H7 (cell line): ENCODE measurements at regions not wholly inside any gene's neighbourhood (a gene's known extent, or its start where the extent isn't known, plus 50 kb on each side); places are given as distances from the start of the nearest gene placed in this dataset.

Experiments
- DNase-seq: peaks from one replicate; pipeline ENCODE4 v3.0.0; 2012
- H3K27me3 ChIP-seq: 2 replicates; pipeline ENCODE4 v1.6.0; 2011; ENCODE audit warnings: mild to moderate bottlenecking, low read length; ENCODE audit not compliant: control insufficient read depth, insufficient read depth
- H3K36me3 ChIP-seq: replicated peaks from 2 replicates; pipeline ENCODE4 v1.5.1; 2011; ENCODE audit warnings: low read length; ENCODE audit not compliant: control insufficient read depth, insufficient read depth
- H3K4me3 ChIP-seq: 2 replicates; pipeline ENCODE4 v1.5.1; 2011; ENCODE audit warnings: low read depth, mild to moderate bottlenecking, control low read depth, low read length, moderate library complexity; ENCODE audit not compliant: insufficient read depth

DNA sequence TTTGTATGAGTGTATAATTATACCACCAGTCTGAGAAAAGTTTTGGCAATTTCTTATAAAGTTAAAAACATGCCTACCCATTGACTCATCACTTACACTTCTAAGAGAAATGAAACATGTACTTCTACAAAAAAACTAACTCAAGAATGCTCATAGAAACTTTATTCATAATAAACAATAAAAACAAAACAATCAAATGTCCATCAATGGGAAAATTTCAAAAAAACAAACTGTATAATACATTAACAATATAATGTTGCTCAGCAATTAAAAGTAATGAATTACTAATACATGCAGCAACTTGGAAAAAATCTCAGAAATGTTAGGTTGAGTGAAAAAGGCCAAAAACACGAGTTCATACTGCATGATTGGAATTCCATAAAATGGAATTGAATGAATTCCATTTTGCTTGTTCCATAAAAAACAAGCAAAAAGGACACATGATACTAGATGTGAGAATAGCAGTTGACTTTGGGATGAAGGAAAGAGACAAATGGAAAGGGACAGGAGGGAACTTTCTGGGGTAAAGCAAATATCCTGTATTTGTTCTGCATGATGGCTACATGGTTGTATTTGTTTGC, 726.6 kb downstream of the RFPL4B start:
- Histone ChIP-seq H3K27me3 (no peaks in the 10 kb centered on the region), H3K4me3 (no peak overlapping the region), H3K36me3 (no peaks in the 10 kb centered on the region)
- DNase-seq = no peak

DNA sequence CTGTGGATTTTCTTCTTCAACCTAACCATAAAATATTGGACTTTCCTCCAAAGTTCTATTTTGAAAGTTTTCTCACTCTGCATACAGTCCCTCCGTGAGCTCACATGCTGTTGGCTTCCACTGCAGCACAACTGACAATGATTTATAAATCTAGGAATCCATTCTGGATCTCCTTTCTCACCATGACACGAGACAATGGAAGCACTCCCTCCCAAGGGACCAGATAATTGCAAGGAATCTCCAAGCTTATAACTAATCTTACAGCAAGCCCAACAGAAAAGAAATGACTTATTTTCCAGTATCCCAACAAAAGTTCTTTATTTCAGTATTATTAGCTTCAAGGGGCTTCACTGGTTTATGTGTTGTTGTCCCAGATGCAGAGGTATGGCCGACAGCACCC, 729.0 kb downstream of the RFPL4B start:
- Histone ChIP-seq H3K27me3 (no peaks in the 10 kb centered on the region), H3K4me3 (no peak overlapping the region), H3K36me3 (no peaks in the 10 kb centered on the region)
- no peak for DNase-seq

DNA sequence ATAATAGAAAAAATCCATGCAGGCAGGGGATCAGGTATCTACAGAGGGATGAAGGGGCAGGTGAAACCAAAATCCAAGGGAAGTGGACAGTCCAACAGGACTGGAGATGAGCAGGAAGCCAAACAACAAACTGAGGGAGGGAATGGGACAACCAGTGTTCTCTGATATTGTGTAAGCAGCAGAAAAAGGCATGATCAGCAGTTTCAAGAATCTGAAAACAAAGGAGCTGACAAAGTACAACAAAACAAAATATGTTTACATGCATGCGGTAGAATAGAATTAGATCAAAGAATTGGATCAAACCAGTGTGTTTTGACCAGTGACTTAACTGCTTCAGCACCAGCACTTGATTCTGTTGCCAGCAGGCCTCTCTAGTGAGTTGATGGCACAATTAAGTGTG, 729.7 kb downstream of the RFPL4B start:
- Histone ChIP-seq H3K36me3 (no peaks in the 10 kb centered on the region), H3K27me3 (no peaks in the 10 kb centered on the region), H3K4me3 (no peak overlapping the region)
- no peak for DNase-seq

DNA sequence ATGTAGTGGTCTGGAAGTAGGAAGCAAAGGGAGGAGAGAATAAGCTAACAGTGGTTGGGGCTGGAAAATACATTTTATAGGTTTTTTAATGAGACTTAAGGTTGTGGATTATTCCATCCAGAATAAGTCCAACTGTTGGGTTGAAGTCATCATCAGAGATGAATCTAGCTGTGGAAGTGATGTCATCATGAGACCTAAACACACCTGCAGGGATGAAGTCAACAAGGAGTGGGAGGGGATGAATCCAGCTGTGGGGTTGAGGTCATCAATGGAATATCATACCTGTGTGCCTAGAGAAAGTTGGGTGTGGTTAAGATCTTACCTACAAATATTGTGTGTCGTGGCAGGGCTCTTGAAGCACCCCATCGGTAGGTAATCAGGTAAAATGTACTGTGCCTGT, 730.7 kb downstream of the RFPL4B start:
- Histone ChIP-seq H3K36me3 (no peaks in the 10 kb centered on the region), H3K4me3 (no peak overlapping the region), H3K27me3 (no peaks in the 10 kb centered on the region)
- DNase-seq = no peak

GRCh38 chr6:113078791-113079190, 731.7 kb downstream of the RFPL4B start:
- H3K36me3 ChIP-seq = no peaks in the 10 kb centered on the region
- no peaks in the 10 kb centered on the region for H3K27me3 ChIP-seq
- no peak for DNase-seq
- no peak overlapping the region for H3K4me3 ChIP-seq

DNA sequence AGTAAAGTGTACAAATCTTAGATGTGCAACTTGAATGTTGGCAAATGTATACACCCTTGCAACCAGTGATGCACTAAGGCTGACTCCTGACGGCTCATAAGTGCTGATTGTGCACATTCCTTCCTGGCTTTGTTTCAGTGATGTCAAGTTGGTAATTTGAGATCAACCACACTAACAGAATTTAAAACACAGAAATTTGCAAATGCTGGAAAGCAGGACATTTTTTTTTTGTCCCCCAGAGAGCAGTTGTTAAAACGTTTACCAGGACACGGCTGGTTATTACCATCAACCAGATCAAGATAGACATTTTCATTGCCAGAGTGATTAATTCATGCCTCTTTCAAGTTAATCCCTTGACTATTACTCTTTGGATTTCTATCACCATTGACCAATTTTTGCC, 735.6 kb downstream of the RFPL4B start:
- no peak for DNase-seq
- no peak overlapping the region for H3K4me3 ChIP-seq
- H3K27me3 ChIP-seq = no peaks in the 10 kb centered on the region
- H3K36me3 ChIP-seq = no peaks in the 10 kb centered on the region

DNA sequence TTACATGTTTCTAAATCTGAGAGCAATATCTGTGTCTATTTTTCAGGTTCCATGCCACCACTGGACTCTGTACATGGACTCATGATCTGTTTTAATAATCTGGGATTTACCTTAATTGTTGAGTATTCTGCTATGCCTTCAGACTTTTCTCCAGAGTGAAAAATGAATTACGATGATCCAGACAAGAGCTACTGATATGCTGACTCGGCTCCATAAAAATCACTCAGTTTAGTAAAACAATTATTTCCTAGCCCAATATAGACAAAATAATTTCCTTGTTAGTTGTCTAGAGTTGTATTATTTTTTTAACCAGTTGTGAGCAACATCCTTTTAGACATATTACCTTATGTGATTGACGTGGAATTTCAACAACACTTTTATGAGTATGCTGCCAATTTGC, 736.8 kb downstream of the RFPL4B start:
- no peak for DNase-seq
- Histone ChIP-seq H3K36me3 (no peaks in the 10 kb centered on the region), H3K4me3 (no peak overlapping the region), H3K27me3 (no peaks in the 10 kb centered on the region)

GRCh38 chr6:113089056-113089455, 741.9 kb downstream of the RFPL4B start:
- no peaks in the 10 kb centered on the region for H3K36me3 ChIP-seq
- DNase-seq = no peak
- no peaks in the 10 kb centered on the region for H3K27me3 ChIP-seq
- no peak overlapping the region for H3K4me3 ChIP-seq

GRCh38 chr6:113092795-113093194, 745.7 kb downstream of the RFPL4B start:
- Histone ChIP-seq H3K27me3 (no peaks in the 10 kb centered on the region), H3K36me3 (no peaks in the 10 kb centered on the region), H3K4me3 (no peak overlapping the region)
- DNase-seq = no peak

- no peaks in the 10 kb centered on the region for H3K27me3 ChIP-seq
- no peaks in the 10 kb centered on the region for H3K36me3 ChIP-seq
- H3K4me3 ChIP-seq = no peak overlapping the region
- no peak for DNase-seq
Measured at GRCh38 chr6:113094779-113095178, 747.6 kb downstream of the RFPL4B start.

DNA sequence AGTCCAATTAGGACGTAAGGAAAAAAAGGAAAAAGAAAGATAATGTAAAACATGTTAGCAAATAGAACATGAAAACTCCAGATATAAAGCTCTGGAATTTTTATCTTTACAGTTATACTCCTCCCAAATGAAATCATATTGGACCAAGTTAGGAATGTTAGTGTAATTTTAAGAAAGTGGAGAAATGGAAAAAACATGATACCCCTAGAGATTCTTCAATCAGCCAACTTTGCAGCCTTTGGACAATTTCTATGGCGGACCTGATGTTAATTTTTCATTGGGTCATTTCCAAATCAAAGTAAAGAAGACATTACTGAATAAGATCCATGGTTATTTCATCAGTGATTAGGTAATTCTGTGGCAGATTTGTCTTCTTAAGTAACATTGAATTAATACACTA, 748.7 kb downstream of the RFPL4B start:
- H3K27me3 ChIP-seq = no peaks in the 10 kb centered on the region
- no peak for DNase-seq
- H3K36me3 ChIP-seq = no peaks in the 10 kb centered on the region
- no peak overlapping the region for H3K4me3 ChIP-seq

DNA sequence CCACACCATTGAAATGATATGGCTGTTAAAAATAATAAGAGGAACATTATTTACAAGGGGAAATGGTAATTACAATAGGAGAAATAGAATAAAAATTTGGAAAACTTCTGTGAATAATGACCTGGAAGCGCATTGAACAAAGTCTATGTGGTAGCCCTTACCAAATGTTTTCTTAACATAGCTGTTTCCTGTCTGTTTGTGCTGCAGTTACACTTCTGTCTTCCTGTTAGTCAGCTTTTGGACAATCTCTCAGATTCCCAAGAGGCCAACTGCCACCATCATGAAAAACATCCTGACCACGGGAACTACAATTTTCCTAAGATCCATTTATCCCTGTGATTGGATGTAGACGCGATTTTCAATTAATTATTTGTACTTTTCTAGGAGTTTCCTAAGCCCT, 754.4 kb upstream of the MARCKS start:
- no peaks in the 10 kb centered on the region for H3K27me3 ChIP-seq
- no peaks in the 10 kb centered on the region for H3K36me3 ChIP-seq
- DNase-seq = no peak
- no peak overlapping the region for H3K4me3 ChIP-seq

DNA sequence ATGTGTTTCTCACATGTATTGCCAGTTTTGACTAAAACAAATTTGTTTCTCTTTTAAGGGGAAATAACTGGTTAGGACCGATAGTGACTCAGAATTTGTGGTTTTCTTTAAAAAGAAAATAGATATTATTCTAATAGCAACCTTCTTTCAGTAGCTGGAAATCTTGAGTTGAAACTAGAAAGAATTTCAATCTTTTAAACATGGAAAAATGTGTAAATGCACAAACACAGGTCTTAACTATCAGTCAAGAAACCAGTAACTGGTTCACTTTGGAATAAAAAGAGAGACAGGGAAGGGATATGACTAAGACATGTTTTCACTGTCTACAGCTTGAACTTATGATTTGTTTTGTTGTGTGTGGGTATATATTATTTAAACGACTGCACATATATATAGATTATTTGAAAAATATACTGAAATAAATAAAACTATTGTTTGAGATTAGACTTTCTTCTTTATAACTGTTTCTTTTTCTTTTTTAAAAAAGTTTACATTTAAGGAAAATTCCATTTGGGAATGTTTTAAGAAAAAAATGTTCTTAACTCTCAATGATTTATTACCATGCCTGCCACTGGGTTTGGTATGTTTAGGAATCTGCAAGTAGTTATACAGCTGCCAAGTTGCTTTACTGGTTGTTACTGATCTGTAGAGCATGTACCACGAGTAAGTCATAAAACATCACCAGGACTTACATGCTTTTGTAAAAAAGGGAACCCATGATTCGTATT, 753.3 kb upstream of the MARCKS start:
- no peak for DNase-seq
- no peaks in the 10 kb centered on the region for H3K27me3 ChIP-seq
- no peaks in the 10 kb centered on the region for H3K36me3 ChIP-seq
- no peak overlapping the region for H3K4me3 ChIP-seq

- no peak for DNase-seq
Measured at GRCh38 chr6:113104541-113104940, 752.6 kb upstream of the MARCKS start.

DNA sequence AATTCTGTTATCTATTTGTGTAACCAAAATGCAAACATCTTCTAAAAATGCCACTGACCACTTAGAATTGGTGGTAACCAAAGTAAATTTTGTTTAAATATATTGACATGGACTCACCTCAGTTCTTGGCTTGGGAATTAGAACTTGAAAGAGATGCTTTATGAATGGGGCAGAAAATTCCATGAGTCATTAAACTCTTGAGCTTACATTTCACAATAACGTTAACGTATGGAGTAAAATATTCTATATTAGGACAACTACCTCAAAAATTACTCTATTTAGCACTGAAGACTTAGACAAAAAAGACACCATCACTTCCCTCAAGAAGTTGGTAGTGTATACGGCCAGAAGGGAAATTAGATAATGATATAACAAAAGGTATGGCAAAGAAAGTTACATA, 752.2 kb upstream of the MARCKS start:
- no peaks in the 10 kb centered on the region for H3K27me3 ChIP-seq

More at GRCh38 chr6:113104541-113104940, 752.6 kb upstream of the MARCKS start:
- Histone ChIP-seq H3K27me3 (no peaks in the 10 kb centered on the region), H3K36me3 (no peaks in the 10 kb centered on the region), H3K4me3 (no peak overlapping the region)

DNA sequence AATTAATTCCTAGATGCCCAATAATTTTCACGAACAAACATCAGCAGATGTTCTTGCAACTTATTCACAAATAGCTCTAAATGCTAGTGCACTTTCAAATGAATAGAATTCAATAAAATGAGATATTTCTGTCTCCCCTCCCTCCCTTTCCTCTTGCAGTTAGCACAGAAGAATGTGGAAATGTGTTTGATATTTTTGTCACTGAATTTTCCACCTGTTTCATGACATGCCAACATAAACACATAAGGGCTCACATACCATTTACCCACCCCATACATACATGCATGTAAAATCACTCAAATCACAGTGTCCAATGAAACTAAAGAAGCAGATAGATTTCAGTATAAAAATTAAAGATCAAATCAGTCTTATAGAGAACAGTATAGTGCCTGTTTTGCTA, 746.9 kb upstream of the MARCKS start:
- no peaks in the 10 kb centered on the region for H3K27me3 ChIP-seq
- H3K4me3 ChIP-seq = no peak overlapping the region
- H3K36me3 ChIP-seq = no peaks in the 10 kb centered on the region
- no peak for DNase-seq

More for the DNA sequence above, 752.2 kb upstream of the MARCKS start:
- Histone ChIP-seq H3K4me3 (no peak overlapping the region), H3K36me3 (no peaks in the 10 kb centered on the region)
- DNase-seq = no peak
